B cell (primary cell): ENCODE measurements at regions not wholly inside any gene's neighbourhood (a gene's known extent, or its start where the extent isn't known, plus 50 kb on each side); places are given as distances from the start of the nearest gene placed in this dataset.

Source experiments
- ATAC-seq: fragments of 200-7000 bp; cut with Tn5 transposase; one replicate; pipeline ENCODE4 v1.10.0; 2021; ENCODE audit warnings: low read depth, mild to moderate bottlenecking, moderate number of reproducible peaks, moderate library complexity
- CTCF ChIA-PET: fragments of 350-600 bp; sonication (Branson Sonifier 250); formaldehyde crosslinking; loops from one replicate; lab custom pipeline; 2021; ENCODE audit warnings: antibody characterized with exemption, inconsistent platforms; lab: Charles Lee
- POLR2A ChIA-PET: fragments of 350-600 bp; sonication (Branson Sonifier 250); formaldehyde crosslinking; loops from one replicate; lab custom pipeline; 2021; ENCODE audit warnings: antibody characterized with exemption; lab: Charles Lee
- DNase-seq: peaks from one replicate; pipeline ENCODE4 v3.0.0; 2013
- H2AFZ ChIP-seq: 2 replicates; pipeline ENCODE4 v1.6.1; 2012; ENCODE audit warnings: mild to moderate bottlenecking, low read depth, low read length; ENCODE audit not compliant: insufficient read depth, poor library complexity, severe bottlenecking
- H3K27ac ChIP-seq, 2 donors: 1 replicate in 1 of 2; 2 replicates in 1 of 2; pipeline ENCODE4 v1.5.1; 2012 to 2013; ENCODE audit warnings: low read length in 2 of 2, mild to moderate bottlenecking in 2 of 2, moderate library complexity in 1 of 2
- H3K27me3 ChIP-seq, 4 experiments: fragments of 200-600 bp in 1 of 4; sonication (generic) in 1 of 4; replicated peaks in 1 of 4; 1 replicate in 2 of 4; 2 replicates in 2 of 4; pipeline versions ENCODE4 v1.6.1 to v1.7.0; 2013 to 2016; ENCODE audit warnings: low read length in 3 of 4, mild to moderate bottlenecking in 2 of 4, mixed read lengths in 1 of 4, moderate library complexity in 1 of 4; ENCODE audit not compliant: insufficient read depth in 4 of 4, control insufficient read depth in 3 of 4; ENCODE audit errors: control extremely low read depth in 1 of 4
- H3K36me3 ChIP-seq, 2 experiments: replicated peaks in 1 of 2; 1 replicate in 1 of 2; 2 replicates in 1 of 2; pipeline versions ENCODE4 v1.6.1 to v1.7.1; 2013; ENCODE audit warnings: low read length in 1 of 2; ENCODE audit not compliant: insufficient read depth in 2 of 2, control insufficient read depth in 1 of 2; ENCODE audit errors: control extremely low read depth in 1 of 2, extremely low read depth in 1 of 2
- H3K4me1 ChIP-seq, 2 donors: fragments of 200-600 bp in 1 of 2; sonication (generic) in 1 of 2; 1 replicate in 1 of 2; 2 replicates in 1 of 2; pipeline versions ENCODE4 v1.5.1 to v1.6.1; 2013 to 2017; ENCODE audit warnings: low read length in 2 of 2; ENCODE audit not compliant: control insufficient read depth in 2 of 2, insufficient read depth in 2 of 2
- H3K4me2 ChIP-seq: replicated peaks from 2 replicates; pipeline ENCODE3; 2012; ENCODE audit warnings: mild to moderate bottlenecking, low read depth, low read length; ENCODE audit not compliant: poor library complexity, severe bottlenecking
- H3K4me3 ChIP-seq, 5 experiments: fragments of 200-600 bp in 1 of 5; sonication (generic) in 1 of 5; 1 replicate in 3 of 5; 2 replicates in 2 of 5; pipeline versions ENCODE4 v1.5.1 to v1.7.0; 2011 to 2016; ENCODE audit warnings: low read length in 4 of 5, mild to moderate bottlenecking in 4 of 5, low read depth in 2 of 5, control low read depth in 1 of 5, moderate library complexity in 1 of 5; ENCODE audit not compliant: insufficient read depth in 1 of 5; ENCODE audit errors: control extremely low read depth in 1 of 5, extremely low read depth in 1 of 5
- H3K79me2 ChIP-seq: fragments of 200-600 bp; sonication (generic); one replicate; pipeline ENCODE4 v1.6.0; 2016; ENCODE audit warnings: low read length; ENCODE audit not compliant: control insufficient read depth, insufficient read depth
- H3K9ac ChIP-seq: fragments of 200-600 bp; sonication (generic); 2 replicates; pipeline ENCODE4 v1.6.1; 2017; ENCODE audit warnings: mild to moderate bottlenecking, low read length, moderate library complexity
- H3K9me3 ChIP-seq, 3 donors: one replicate each; pipeline versions ENCODE4 v1.6.1 to v1.7.1; 2013; ENCODE audit warnings: low read length in 2 of 3; ENCODE audit not compliant: control insufficient read depth in 2 of 3, insufficient read depth in 1 of 3; ENCODE audit errors: control extremely low read depth in 1 of 3
- H4K20me1 ChIP-seq: 2 replicates; pipeline ENCODE4 v1.6.0; 2012; ENCODE audit warnings: mild to moderate bottlenecking, low read length; ENCODE audit not compliant: insufficient read depth, control insufficient read depth, poor library complexity, severe bottlenecking
- H3K27ac Mint-ChIP-seq: one replicate; pipeline ENCODE4 v1.8.0; 2021; ENCODE audit warnings: mixed read lengths
- H3K27me3 Mint-ChIP-seq: one replicate; pipeline ENCODE4 v1.8.0; 2021; ENCODE audit warnings: mixed read lengths
- H3K4me1 Mint-ChIP-seq: one replicate; pipeline ENCODE4 v1.8.0; 2021; ENCODE audit warnings: mixed read lengths
- H3K4me3 Mint-ChIP-seq: one replicate; pipeline ENCODE4 v1.8.0; 2021; ENCODE audit warnings: mixed read lengths
- H3K9me3 Mint-ChIP-seq: one replicate; pipeline ENCODE4 v1.8.0; 2022; ENCODE audit warnings: mixed read lengths; ENCODE audit not compliant: insufficient read depth
- EZH2 ChIP-seq: IDR thresholded peaks from 2 replicates; pipeline ENCODE4 v1.6.1; 2012; ENCODE audit warnings: borderline replicate concordance, low read depth, mild to moderate bottlenecking, moderate library complexity, low read length; ENCODE audit not compliant: insufficient read depth, poor library complexity, severe bottlenecking
- WGBS: methylation state at CpG from one replicate; pipeline ENCODE4 v1.1.5; 2013; ENCODE audit warnings: missing lambda C conversion rate; ENCODE audit not compliant: insufficient coverage; 5-methylcytosine and 5-hydroxymethylcytosine counted together
- intact Hi-C: fragments of 100-400 bp; cut with micrococcal nuclease; formaldehyde crosslinking; loops from one replicate; pipeline ENCODE4 v1.10.0; 2022
- TF ChIP-seq, protein P1 (sequence below): fragments of 200-600 bp; IDR thresholded peaks from one replicate; pipeline ENCODE4 v1.8.0; 2022; ENCODE audit warnings: antibody characterized with exemption, mild to moderate bottlenecking

DNA sequence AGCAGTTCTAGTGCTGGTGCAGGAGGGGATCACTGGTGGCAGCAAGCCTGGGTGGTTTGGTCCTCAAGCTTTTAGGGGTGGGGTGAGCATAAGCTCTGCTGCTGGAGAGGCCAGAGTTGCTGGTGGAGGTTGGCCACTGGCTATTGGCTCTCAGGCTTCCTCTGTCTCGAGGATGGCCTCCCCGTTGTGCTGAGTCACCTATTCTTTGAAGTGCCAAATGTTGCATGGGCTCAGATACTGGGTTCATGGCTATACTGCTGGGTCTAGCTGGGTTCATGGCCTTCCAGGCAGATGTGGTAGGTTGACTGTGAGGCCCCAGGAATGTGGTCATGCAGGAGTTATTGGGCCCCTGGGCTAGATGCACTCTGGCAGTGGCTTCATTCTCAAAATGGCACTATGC lies 466.3 kb downstream of the NAF1 start:
- no peak for TF ChIP-seq EZH2
- TF ChIP-seq, protein P1, sequence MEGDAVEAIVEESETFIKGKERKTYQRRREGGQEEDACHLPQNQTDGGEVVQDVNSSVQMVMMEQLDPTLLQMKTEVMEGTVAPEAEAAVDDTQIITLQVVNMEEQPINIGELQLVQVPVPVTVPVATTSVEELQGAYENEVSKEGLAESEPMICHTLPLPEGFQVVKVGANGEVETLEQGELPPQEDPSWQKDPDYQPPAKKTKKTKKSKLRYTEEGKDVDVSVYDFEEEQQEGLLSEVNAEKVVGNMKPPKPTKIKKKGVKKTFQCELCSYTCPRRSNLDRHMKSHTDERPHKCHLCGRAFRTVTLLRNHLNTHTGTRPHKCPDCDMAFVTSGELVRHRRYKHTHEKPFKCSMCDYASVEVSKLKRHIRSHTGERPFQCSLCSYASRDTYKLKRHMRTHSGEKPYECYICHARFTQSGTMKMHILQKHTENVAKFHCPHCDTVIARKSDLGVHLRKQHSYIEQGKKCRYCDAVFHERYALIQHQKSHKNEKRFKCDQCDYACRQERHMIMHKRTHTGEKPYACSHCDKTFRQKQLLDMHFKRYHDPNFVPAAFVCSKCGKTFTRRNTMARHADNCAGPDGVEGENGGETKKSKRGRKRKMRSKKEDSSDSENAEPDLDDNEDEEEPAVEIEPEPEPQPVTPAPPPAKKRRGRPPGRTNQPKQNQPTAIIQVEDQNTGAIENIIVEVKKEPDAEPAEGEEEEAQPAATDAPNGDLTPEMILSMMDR, result no peak
- CTCF ChIA-PET, result no interaction called here
- WGBS, result 85% methylated on average over 2 of the region's 2 CpGs
- Histone ChIP-seq H3K27me3 (no peaks in the 10 kb centered on the region), H3K9ac (no peak overlapping the region), H4K20me1 (no peaks in the 10 kb centered on the region), H3K4me3 (no peak overlapping the region), H3K4me2 (no peak overlapping the region), H3K9me3 (no peaks in the 10 kb centered on the region), H3K79me2 (no peaks in the 10 kb centered on the region), H3K27ac (no peak overlapping the region), H3K36me3 (no peaks in the 10 kb centered on the region), H3K4me1 (no peaks in the 10 kb centered on the region), H2AFZ (no peak overlapping the region)
- DNase-seq (no peak), ATAC-seq (no peak)
- H3K4me3 Mint-ChIP-seq, result no peak overlapping the region
- POLR2A ChIA-PET, result no interaction called here
- H3K4me1 Mint-ChIP-seq, result no peaks in the 10 kb centered on the region
- H3K9me3 Mint-ChIP-seq, result no peaks in the 10 kb centered on the region
- H3K27me3 Mint-ChIP-seq, result no peaks in the 10 kb centered on the region
- H3K27ac Mint-ChIP-seq, result no peak overlapping the region
- intact Hi-C loops, result no loop called here

DNA sequence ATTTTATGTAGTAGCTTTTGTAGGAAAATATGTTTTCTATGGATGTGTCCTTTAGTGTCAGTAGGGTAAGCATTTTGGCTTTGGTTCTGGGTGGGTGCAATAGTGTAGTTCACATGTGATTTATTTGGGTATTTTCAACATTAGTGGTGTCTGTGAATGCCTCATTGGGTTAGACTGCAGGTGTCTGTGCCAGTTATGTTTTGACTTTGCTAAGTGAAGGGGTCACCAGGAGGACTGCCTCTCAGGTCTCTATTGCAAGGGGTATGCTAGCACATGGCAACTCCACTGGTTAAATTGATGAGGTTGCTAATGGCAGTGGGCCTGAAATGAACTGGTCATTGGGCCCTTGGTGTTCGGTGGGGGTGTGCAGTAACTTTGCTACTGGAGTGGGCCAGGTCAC lies 467.1 kb downstream of the NAF1 start:
- Histone ChIP-seq H3K27me3 (no peaks in the 10 kb centered on the region), H3K36me3 (no peaks in the 10 kb centered on the region), H3K79me2 (no peaks in the 10 kb centered on the region), H3K9ac (no peak overlapping the region), H3K4me3 (no peak overlapping the region), H4K20me1 (no peaks in the 10 kb centered on the region), H3K4me1 (no peaks in the 10 kb centered on the region), H2AFZ (no peak overlapping the region), H3K4me2 (no peak overlapping the region), H3K27ac (no peak overlapping the region), H3K9me3 (no peaks in the 10 kb centered on the region)
- Mint-ChIP-seq H3K27ac (no peak overlapping the region), H3K27me3 (no peaks in the 10 kb centered on the region), H3K4me3 (no peak overlapping the region), H3K4me1 (no peaks in the 10 kb centered on the region), H3K9me3 (no peaks in the 10 kb centered on the region)
- CTCF ChIA-PET, result no interaction called here
- ATAC-seq (no peak), DNase-seq (no peak)
- TF ChIP-seq, protein P1, result no peak
- TF ChIP-seq EZH2, result no peak
- 100% methylated on average over 1 of the region's 1 CpG for WGBS
- POLR2A ChIA-PET, result no interaction called here
- intact Hi-C loops, result no loop called here
